ENCODE measurements at regions not wholly inside any gene's neighbourhood (a gene's known extent, or its start where the extent isn't known, plus 50 kb on each side); places are given as distances from the start of the nearest gene placed in this dataset.

DNA sequence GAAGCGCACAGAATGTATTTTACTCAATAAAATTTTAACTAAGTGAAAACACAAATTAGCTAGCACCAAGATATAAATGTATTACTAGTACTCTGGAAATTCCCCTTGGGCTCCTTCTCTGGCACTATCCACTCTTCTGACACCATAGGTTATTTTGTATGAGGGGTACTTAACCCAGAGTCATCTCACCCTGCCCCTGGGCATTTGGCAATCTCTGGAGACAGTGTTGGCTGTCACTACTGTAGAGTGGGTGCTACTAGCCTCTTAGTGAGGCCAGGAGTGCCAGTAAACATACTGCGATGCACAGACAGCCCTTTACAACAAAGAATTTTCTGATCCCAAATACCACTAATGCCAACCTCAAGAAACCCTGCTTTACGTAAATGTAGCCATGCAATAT is 246.3 kb upstream of the KBTBD8 start:
- DNase-seq: no peak

DNA sequence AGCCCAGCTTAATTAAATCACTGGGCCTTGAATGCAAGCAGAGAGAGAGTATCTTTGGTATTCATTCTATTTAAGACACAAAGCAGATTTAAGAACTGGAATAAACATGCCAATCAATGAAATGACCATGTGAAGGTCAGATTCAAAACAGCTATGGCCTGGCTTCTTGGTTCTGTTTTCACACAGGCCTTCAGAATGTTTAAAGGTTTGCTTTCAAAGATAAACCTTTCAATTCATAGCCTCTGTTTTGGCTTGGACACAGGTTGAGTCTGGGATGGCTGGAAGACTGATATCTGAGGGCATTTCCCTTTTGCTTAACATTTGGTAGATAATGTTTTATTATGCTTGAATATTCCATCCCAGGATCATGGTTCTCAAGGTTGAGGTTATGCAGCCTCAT is 244.4 kb upstream of the KBTBD8 start:
- no peak for DNase-seq

DNA sequence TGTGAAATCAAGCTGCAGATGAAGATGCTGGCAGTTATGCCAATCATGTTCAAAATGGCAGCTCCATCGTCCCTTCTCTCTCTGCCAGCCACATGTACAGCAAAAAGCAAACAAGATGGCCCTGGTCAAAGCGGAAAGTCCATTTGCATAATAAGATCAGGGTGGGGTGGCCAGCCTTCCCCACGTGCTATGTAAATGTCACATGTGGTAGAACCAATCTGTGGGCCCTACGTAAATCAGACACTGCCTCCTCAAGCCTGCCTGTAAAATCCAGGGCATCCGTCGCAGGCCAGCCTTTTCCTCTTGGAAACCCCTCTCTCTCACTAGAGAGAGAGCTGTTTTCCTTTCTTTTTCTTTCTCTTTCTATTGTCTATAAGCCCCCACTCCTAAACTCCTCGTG is 243.5 kb upstream of the KBTBD8 start:
- no peak for DNase-seq

DNA sequence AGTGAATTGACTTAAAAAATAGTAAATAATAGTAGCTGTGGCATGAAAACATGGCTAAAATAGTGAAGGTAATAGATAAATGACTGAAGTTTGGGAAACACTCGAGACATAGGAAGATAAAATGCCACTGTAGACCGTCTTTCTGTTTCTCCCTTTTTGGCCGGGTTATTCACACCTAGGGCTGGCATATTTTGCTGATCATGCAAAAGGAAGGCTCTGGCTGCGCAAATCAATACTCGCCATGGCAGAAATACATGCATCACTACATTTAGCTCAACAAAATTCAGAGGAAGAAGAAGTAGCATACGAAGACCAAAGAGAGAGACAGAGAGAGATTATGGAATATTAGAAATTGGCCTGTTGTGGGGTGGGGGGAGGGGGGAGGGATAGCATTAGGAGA is 242.2 kb upstream of the KBTBD8 start:
- no peak for DNase-seq

DNA sequence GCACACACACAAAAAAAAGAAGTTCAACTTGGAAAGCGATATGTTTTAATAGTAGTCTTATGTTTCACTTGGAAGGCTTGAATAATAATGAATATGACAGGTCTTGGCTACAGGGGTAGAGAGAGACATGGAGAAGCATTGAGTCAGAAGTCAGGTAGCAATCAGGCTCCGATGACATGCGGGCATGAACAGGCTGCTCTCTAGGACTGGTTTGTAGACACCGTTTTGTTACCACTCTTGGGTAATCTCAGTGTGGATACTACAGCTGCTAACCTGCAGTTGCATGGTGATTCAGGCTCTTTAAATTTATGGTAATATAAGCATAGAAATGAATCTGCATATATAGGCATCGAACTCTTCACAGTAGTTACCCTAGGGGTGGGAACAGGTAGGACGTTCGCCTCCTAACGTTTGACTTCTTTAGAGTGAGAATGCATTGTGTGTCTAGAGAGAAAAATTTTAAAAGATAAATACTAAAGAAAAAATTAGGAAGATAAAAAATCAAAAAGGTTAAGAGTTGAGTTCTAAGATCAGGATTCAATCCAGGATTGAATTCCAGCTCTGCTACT is 241.6 kb upstream of the KBTBD8 start:
- no peak for DNase-seq

DNA sequence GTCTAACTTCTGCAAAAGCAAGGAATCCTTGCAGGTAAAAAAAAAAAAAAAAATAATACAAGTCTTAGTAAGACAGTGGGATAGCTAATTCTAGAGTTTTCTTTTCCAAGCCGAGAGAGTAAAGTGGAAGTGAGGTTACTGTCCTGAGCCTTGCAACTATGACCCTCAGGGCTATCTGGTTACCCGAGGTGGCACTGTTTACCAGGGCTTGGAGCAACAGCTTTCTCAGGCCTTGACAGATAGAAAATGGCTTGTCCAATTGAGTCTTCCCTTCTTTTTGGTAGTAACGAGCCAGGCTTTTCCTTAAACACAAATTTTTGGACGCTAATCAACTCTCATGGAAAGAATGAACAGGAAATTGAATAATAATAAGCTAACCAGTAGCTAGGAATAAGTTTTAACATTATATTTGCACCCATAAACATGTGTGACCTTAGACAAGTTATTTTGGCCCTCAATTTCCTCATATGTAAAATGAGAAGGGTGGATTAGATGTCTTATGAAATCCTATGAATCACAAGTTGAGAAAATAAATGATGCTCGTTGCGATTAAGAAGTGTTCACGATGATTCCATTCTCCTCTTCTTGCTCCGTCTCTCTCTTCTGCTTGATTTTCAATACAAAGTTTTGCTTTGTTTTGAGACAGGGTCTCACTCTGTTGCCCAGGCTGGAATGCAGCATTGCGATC is 236.9 kb upstream of the KBTBD8 start:
- DNase-seq: no peak

DNA sequence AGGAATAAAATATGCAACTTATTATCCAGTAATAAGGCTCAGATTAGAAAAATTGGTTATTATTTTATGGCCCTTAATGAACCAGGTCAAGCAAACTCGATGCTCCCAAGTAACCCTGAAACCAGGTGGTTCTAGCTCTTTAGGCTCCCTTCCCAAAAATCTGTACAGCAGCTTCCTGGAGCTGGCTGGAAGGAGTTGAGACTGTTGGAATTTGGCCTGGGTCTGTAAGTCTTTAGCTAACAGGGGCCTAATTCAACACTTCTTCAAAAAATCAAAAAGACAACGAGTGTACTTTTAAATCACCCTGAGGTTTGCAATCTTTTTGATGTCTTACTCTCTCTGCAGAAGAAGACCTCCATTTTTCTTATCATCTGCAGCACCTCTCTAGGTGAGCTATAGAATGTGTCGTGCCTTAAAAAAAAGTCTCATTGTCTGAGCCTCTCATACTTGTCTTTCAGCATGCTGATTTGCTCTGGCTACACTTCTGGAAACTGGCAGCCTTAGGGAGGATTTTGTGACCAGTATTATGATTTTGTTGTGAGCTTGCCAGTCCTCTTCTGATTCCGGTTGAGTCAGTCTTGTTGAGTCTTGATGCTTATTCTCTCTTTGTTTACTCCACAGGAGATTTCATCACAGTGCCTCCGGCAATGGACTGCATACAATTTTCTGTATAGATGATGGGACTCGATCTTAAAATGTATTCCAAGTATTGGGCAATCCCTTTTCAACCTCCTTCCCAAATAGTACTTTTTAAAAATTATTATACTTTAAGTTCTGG is 235.0 kb upstream of the KBTBD8 start:
- DNase-seq: no peak

- DNase-seq: no peak
Measured at GRCh38 chr3:66778107-66778506, 220.0 kb upstream of the KBTBD8 start.

DNA sequence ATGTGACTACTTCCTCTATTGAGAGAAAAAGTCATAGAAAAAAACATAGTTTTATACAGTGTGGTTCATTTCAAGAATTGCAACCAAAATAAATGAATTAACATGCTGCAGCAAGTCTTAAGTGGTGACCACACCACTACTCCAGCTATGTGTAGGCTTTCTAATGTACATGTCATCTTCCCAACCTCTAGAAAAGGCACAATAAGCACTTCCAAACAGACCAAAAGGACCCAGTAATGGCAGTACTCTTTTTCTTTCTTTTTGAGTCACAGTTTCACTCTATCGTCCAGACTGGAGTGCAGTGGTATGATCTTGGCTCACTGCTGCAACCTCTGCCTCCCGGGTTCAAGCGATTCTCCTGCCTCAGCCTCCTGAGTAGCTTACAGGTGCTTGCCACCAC is 219.3 kb upstream of the KBTBD8 start:
- no peak for DNase-seq

GRCh38 chr3:66785191-66785909 is 212.8 kb upstream of the KBTBD8 start:
- no peak for DNase-seq

DNA sequence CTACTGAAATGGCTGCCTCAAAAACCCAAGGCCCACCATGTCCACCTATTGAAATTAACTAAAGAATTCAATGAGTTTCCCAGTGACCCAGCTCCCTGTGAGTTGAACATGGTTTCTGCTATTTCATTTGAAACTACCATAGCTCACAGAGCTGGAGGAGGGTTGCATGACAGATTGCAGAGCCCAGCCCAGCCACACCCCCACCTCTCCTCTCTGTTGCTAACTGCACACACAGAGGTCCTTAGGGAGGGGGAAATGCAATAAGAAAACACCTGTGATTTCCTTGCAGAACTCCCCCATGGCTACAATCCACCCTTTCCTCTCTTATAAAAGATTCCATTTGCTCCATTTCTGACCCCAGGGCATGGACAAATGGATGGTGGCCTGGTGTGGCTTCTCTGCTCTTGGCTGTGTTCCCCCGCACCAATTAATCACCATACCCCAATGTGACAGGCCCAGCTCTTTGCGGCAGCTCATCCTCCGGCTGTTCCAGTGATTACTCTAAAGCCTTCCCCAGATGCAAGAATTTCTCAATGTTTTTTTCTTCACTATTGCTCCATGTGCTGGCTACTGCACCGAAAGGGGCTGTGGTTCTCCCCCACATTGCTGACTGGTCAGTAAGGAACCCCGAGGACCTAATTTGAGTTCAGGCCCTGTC is 208.4 kb upstream of the KBTBD8 start:
- DNase-seq: no peak

GRCh38 chr3:66792086-66792485 is 206.0 kb upstream of the KBTBD8 start:
- DNase-seq: no peak

GRCh38 chr3:66795365-66795764 is 202.7 kb upstream of the KBTBD8 start:
- no peak for DNase-seq

- DNase-seq: no peak
Measured at GRCh38 chr3:66796343-66796742, 201.8 kb upstream of the KBTBD8 start.

DNA sequence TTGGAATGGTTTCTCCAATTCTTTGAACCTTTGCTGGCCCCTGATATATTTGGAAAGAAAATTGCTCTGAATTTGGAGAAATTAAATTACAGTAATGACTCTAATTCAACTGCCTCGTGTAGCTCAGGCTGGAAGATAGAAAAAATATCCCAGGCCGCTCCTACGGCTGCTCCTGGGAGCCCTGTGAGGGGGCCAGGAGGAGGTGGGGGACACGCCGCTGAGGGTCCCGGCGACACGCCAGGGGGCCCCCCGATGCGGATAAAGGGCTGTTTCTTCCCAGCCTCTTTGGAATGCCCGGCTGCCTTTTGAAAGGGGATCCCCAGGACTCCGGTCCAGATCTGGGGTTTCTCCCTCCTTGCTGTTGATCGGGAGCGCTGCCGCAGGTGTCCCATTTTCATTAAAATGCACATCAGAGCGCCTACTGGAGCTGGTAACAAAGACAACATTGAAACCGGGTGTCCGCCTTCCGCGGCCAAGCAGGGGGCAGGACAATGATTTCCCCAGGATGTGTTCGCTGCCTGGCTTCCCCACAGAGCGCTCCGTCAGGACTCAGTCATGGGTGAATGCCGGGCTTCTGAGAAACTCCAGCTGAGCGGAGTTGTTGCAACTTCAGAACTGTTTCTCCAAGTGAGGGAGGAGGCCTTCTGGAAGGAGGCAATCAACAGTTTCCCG is 200.1 kb upstream of the KBTBD8 start:
- no peak for DNase-seq

DNA sequence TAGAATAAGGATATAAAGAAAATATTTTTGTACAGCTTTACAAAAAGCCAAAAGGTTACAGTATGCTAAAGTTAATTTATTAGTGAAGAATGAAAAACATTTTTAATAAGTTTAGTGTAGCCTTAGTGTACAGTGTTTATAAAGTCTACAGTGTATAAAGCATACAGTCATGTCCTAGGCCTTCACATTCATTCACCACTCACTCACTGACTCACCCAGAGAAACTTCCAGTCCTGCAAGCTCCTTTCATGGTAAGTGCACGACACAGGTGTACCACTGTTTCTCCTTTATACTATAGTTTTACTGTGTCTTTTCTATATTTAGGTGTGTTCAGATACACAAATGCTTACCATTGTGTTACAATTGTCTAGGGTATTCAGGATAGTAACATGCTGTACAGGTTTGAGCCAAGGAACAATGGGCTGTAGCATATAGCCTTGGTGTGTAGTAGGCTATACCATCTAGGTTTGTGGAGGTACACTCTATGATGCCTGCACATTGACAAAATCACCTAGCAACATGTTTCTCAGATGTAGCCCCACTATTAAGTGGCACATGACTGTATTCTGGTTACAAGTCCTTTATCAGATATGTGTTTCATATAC is 197.1 kb upstream of the KBTBD8 start:
- no peak for DNase-seq

GRCh38 chr3:66803206-66803605 is 194.9 kb upstream of the KBTBD8 start:
- no peak for DNase-seq

- no peak for DNase-seq
Measured at GRCh38 chr3:66803721-66804695, 194.1 kb upstream of the KBTBD8 start.

- DNase-seq: no peak
Measured at GRCh38 chr3:66808891-66809594, 189.1 kb upstream of the KBTBD8 start.

DNA sequence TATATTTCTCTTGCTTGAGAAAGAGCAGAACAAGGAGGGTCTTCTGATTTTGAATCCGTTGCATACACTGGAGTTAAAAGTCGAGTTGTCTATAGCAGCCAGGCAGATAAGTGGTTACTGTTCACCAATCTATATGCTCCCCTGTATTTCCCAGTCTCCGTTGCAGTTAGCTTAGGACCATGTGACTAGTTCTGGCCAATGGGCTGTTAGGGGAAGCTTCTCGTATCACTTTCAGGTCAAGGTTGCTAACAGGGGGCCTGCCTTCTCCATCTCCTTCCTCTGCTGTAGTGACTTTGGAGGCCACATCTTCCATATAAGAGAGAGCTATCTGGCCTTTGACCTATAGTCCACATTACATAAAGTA is 188.5 kb upstream of the KBTBD8 start:
- DNase-seq: no peak
